Uterus (tissue), 3 donors: ENCODE measurements at regions not wholly inside any gene's neighbourhood (a gene's known extent, or its start where the extent isn't known, plus 50 kb on each side); places are given as distances from the start of the nearest gene placed in this dataset.

ENCODE experiments used
- DNase-seq, 2 donors: peaks; one replicate each; pipeline ENCODE4 v3.0.0-alpha.2; 2019 to 2020
- H3K27ac ChIP-seq, 2 donors: fragments of 200-600 bp; sonication (generic); 1 replicate in 1 of 2; 2 replicates in 1 of 2; pipeline ENCODE4 v1.5.1; 2016 to 2018
- H3K27me3 ChIP-seq, 2 donors: fragments of 200-600 bp; sonication (generic); one replicate each; pipeline ENCODE4 v1.5.1; 2018 to 2019; ENCODE audit warnings: control low read depth in 1 of 2
- H3K36me3 ChIP-seq, 2 donors: fragments of 200-600 bp; sonication (generic); one replicate each; pipeline ENCODE4 v1.5.1; 2019; ENCODE audit warnings: control low read depth in 1 of 2
- H3K4me1 ChIP-seq, 2 donors: fragments of 200-600 bp; sonication (generic); one replicate each; pipeline ENCODE4 v1.5.1; 2018 to 2019; ENCODE audit warnings: control low read depth in 1 of 2
- H3K4me3 ChIP-seq, 2 donors: fragments of 200-600 bp; sonication (generic); 1 replicate in 1 of 2; 2 replicates in 1 of 2; pipeline ENCODE4 v1.5.1; 2018 to 2019; ENCODE audit warnings: mild to moderate bottlenecking in 1 of 2
- H3K9me3 ChIP-seq, 2 donors: fragments of 200-600 bp; sonication (generic); one replicate each; pipeline ENCODE4 v1.5.1; 2019; ENCODE audit warnings: control low read depth in 1 of 2
- CTCF ChIP-seq, 4 experiments: fragments of 200-600 bp in 2 of 4; fragments of 450-650 bp in 2 of 4; sonication (generic) in 2 of 4; IDR thresholded peaks; one replicate each; pipeline ENCODE4 v1.5.1; 2016 to 2019; ENCODE audit warnings: antibody characterized with exemption in 4 of 4, mild to moderate bottlenecking in 2 of 4, moderate library complexity in 1 of 4
- POLR2A ChIP-seq, 2 donors: fragments of 450-650 bp; IDR thresholded peaks; one replicate each; pipeline ENCODE4 v1.6.1; 2016; ENCODE audit warnings: antibody characterized with exemption in 2 of 2, mild to moderate bottlenecking in 1 of 2, moderate library complexity in 1 of 2
- intact Hi-C: fragments of 100-400 bp; cut with DNase I; formaldehyde crosslinking; loops from one replicate; pipeline ENCODE4 v1.15.1; 2023; ENCODE audit warnings: low total_unique reads
- donor health status: DM: yes; HTN: yes; CAD: no.

GRCh38 chr12:114952573-114953271, 268.7 kb upstream of the TBX3 start:
- Histone ChIP-seq H3K27me3 (no peaks in the 10 kb centered on the region), H3K9me3 (no peaks in the 10 kb centered on the region), H3K4me3 (no peak overlapping the region), H3K36me3 (no peaks in the 10 kb centered on the region), H3K4me1 (no peaks in the 10 kb centered on the region), H3K27ac (no peak overlapping the region)
- TF ChIP-seq POLR2A (IDR thresholded peaks at IDR 0.05) (no peak), CTCF (IDR thresholded peaks at IDR 0.05) (no peak)
- intact Hi-C loops = no loop called here
- peak in 1 of 2 donors; percentile 15 for DNase-seq

GRCh38 chr12:114949058-114949820, 265.3 kb upstream of the TBX3 start:
- TF ChIP-seq POLR2A (IDR thresholded peaks at IDR 0.05) = no peak
- TF ChIP-seq CTCF (IDR thresholded peaks at IDR 0.05) = no peak
- no peaks in the 10 kb centered on the region for H3K27me3 ChIP-seq
- intact Hi-C loops = no loop called here
- H3K4me3 ChIP-seq = no peak overlapping the region
- no peak for DNase-seq
- no peaks in the 10 kb centered on the region for H3K36me3 ChIP-seq
- H3K9me3 ChIP-seq = no peaks in the 10 kb centered on the region
- no peak overlapping the region for H3K27ac ChIP-seq
- no peaks in the 10 kb centered on the region for H3K4me1 ChIP-seq

- H3K27ac ChIP-seq = no peak overlapping the region
- H3K27me3 ChIP-seq = no peaks in the 10 kb centered on the region
- H3K36me3 ChIP-seq = no peaks in the 10 kb centered on the region
- TF ChIP-seq CTCF (IDR thresholded peaks at IDR 0.05) (no peak), POLR2A (IDR thresholded peaks at IDR 0.05) (no peak)
- H3K4me3 ChIP-seq = no peak overlapping the region
- H3K4me1 ChIP-seq = no peaks in the 10 kb centered on the region
- H3K9me3 ChIP-seq = no peaks in the 10 kb centered on the region
- intact Hi-C loops = no loop called here
- DNase-seq = no peak
Measured at GRCh38 chr12:114945351-114945750, 261.4 kb upstream of the TBX3 start.

- no peak for TF ChIP-seq CTCF (IDR thresholded peaks at IDR 0.05)
- TF ChIP-seq POLR2A (IDR thresholded peaks at IDR 0.05) = no peak
- intact Hi-C loops = no loop called here
- DNase-seq = no peak
Measured at GRCh38 chr12:114944736-114945135, 260.8 kb upstream of the TBX3 start.

GRCh38 chr12:114943601-114944000, 259.6 kb upstream of the TBX3 start:
- Histone ChIP-seq H3K36me3 (no peaks in the 10 kb centered on the region), H3K27me3 (no peaks in the 10 kb centered on the region), H3K27ac (no peak overlapping the region), H3K4me3 (no peak overlapping the region), H3K9me3 (no peaks in the 10 kb centered on the region), H3K4me1 (no peaks in the 10 kb centered on the region)
- TF ChIP-seq CTCF (IDR thresholded peaks at IDR 0.05) = no peak
- no peak for TF ChIP-seq POLR2A (IDR thresholded peaks at IDR 0.05)
- DNase-seq = no peak
- intact Hi-C loops = no loop called here

More at GRCh38 chr12:114944736-114945135, 260.8 kb upstream of the TBX3 start:
- no peak overlapping the region for H3K27ac ChIP-seq
- H3K36me3 ChIP-seq = no peaks in the 10 kb centered on the region
- no peak overlapping the region for H3K4me3 ChIP-seq
- H3K9me3 ChIP-seq = no peaks in the 10 kb centered on the region
- no peaks in the 10 kb centered on the region for H3K4me1 ChIP-seq
- H3K27me3 ChIP-seq = no peaks in the 10 kb centered on the region
